ENCODE measurements at regions not wholly inside any gene's neighbourhood (a gene's known extent, or its start where the extent isn't known, plus 50 kb on each side); places are given as distances from the start of the nearest gene placed in this dataset.
A peak's percentile ranks its signal among the peaks of the same experiment; 100 is the strongest.
"Not testable (repeated sequence)": the region's sequence is repeated elsewhere in the genome, so short reads cannot be mapped to it uniquely, and the experiment has no call there.

GRCh38 chr13:89082623-89083022 lies 1411.5 kb downstream of the SLITRK5 start:
- DNase-seq, result no peak

GRCh38 chr13:89088107-89088506 lies 1416.9 kb downstream of the SLITRK5 start:
- DNase-seq, result not testable (repeated sequence)

GRCh38 chr13:89097994-89098393 lies 1426.8 kb downstream of the SLITRK5 start:
- no peak for DNase-seq

GRCh38 chr13:89113744-89114143 lies 1442.6 kb downstream of the SLITRK5 start:
- no peak for DNase-seq

GRCh38 chr13:89115307-89115706 lies 1444.1 kb downstream of the SLITRK5 start:
- peak; percentile 12 for DNase-seq

GRCh38 chr13:89136678-89137077 lies 1465.5 kb downstream of the SLITRK5 start:
- DNase-seq, result no peak

GRCh38 chr13:89150362-89150761 lies 1479.2 kb downstream of the SLITRK5 start:
- peak; percentile 89 for DNase-seq

GRCh38 chr13:89153941-89154340 lies 1482.8 kb downstream of the SLITRK5 start:
- no peak for DNase-seq

GRCh38 chr13:89163096-89163495 lies 1491.9 kb downstream of the SLITRK5 start:
- DNase-seq, result no peak

GRCh38 chr13:89165685-89166084 lies 1494.5 kb downstream of the SLITRK5 start:
- no peak for DNase-seq

- peak; percentile 15 for DNase-seq
These were observed 1498.8 kb downstream of the SLITRK5 start for GRCh38 chr13:89169951-89170350.

GRCh38 chr13:89181041-89181440 lies 1509.9 kb downstream of the SLITRK5 start:
- no peak for DNase-seq

GRCh38 chr13:89199138-89199537 lies 1528.0 kb downstream of the SLITRK5 start:
- DNase-seq, result no peak

- DNase-seq, result no peak
These were observed 1533.3 kb downstream of the SLITRK5 start for GRCh38 chr13:89204435-89204834.

- peak; percentile 63 for DNase-seq
These were observed 1534.8 kb downstream of the SLITRK5 start for GRCh38 chr13:89205856-89206520.

- DNase-seq, result no peak
These were observed 1541.0 kb downstream of the SLITRK5 start for GRCh38 chr13:89212186-89212585.

GRCh38 chr13:89214185-89214584 lies 1543.0 kb downstream of the SLITRK5 start:
- no peak for DNase-seq

GRCh38 chr13:89215319-89215718 lies 1544.1 kb downstream of the SLITRK5 start:
- DNase-seq, result not testable (repeated sequence)

GRCh38 chr13:89217813-89218212 lies 1546.6 kb downstream of the SLITRK5 start:
- DNase-seq, result no peak

GRCh38 chr13:89221557-89222158 lies 1550.5 kb downstream of the SLITRK5 start:
- DNase-seq, result no peak

- no peak for DNase-seq
These were observed 1556.2 kb downstream of the SLITRK5 start for GRCh38 chr13:89227356-89227755.

- no peak for DNase-seq
These were observed 1567.3 kb downstream of the SLITRK5 start for GRCh38 chr13:89238496-89238895.

GRCh38 chr13:89239361-89240127 lies 1568.4 kb downstream of the SLITRK5 start:
- no peak for DNase-seq

- no peak for DNase-seq
These were observed 1584.8 kb downstream of the SLITRK5 start for GRCh38 chr13:89255844-89256406.

Measured in OCI-M1 (cell line).